Upper lobe of left lung (tissue), 6 donors: ENCODE measurements at regions not wholly inside any gene's neighbourhood (a gene's known extent, or its start where the extent isn't known, plus 50 kb on each side); places are given as distances from the start of the nearest gene placed in this dataset.

Experiments
- ATAC-seq, 2 donors: fragments of 200-7000 bp; cut with Tn5 transposase; one replicate each; pipeline ENCODE4 v1.9.1; 2022; ENCODE audit warnings: mild to moderate bottlenecking in 2 of 2, moderate library complexity in 2 of 2; ENCODE audit not compliant: low FRiP score in 2 of 2
- DNase-seq, 2 donors: peaks; one replicate each; pipeline ENCODE4 v3.0.0-alpha.2; 2019 to 2020
- H3K27ac ChIP-seq, 4 donors: fragments of 200-600 bp; sonication (generic); one replicate each; pipeline ENCODE4 v1.5.1; 2016 to 2019
- H3K27me3 ChIP-seq, 4 donors: fragments of 200-600 bp; sonication (generic); one replicate each; pipeline ENCODE4 v1.5.1; 2017 to 2019
- H3K36me3 ChIP-seq, 4 donors: fragments of 200-600 bp; sonication (generic); one replicate each; pipeline ENCODE4 v1.5.1; 2016 to 2019
- H3K4me1 ChIP-seq, 4 donors: fragments of 200-600 bp; sonication (generic); one replicate each; pipeline ENCODE4 v1.5.1; 2018 to 2019
- H3K4me3 ChIP-seq, 4 donors: fragments of 200-600 bp; sonication (generic); one replicate each; pipeline ENCODE4 v1.5.1; 2017 to 2019; ENCODE audit warnings: mild to moderate bottlenecking in 2 of 4, moderate library complexity in 1 of 4
- H3K9me3 ChIP-seq, 4 donors: fragments of 200-600 bp; sonication (generic); one replicate each; pipeline ENCODE4 v1.5.1; 2018 to 2019
- CTCF ChIP-seq, 6 experiments: fragments of 450-650 bp in 4 of 6; fragments of 200-600 bp in 2 of 6; sonication (generic) in 2 of 6; IDR thresholded peaks; one replicate each; pipeline ENCODE4 v1.5.1; 2016 to 2019; ENCODE audit warnings: antibody characterized with exemption in 6 of 6
- EP300 ChIP-seq, 4 donors: sonication (generic); formaldehyde crosslinking; IDR thresholded peaks; one replicate each; pipeline ENCODE4 v1.5.1; 2017; ENCODE audit warnings: antibody characterized with exemption in 4 of 4, control low read depth in 2 of 4
- POLR2A ChIP-seq, 4 donors: fragments of 450-650 bp; IDR thresholded peaks; one replicate each; pipeline ENCODE4 v1.5.1; 2016 to 2017; ENCODE audit warnings: antibody characterized with exemption in 4 of 4, mild to moderate bottlenecking in 2 of 4
- POLR2AphosphoS5 ChIP-seq, 2 donors: sonication (generic); formaldehyde crosslinking; IDR thresholded peaks; one replicate each; pipeline ENCODE4 v1.5.1; 2017; ENCODE audit warnings: antibody characterized with exemption in 2 of 2
- WGBS, 2 donors: methylation state at CpG; one replicate each; pipeline ENCODE4 v1.1.5; 2017 to 2018; 5-methylcytosine and 5-hydroxymethylcytosine counted together
- donor health status: DM: no; HTN: no; CAD: no; lungs with moderate emphysema.
- donor health status: DM: no; HTN: yes; CAD: no; lungs with severe emphysema.

- H3K27ac ChIP-seq: no peak overlapping the region
- H3K4me3 ChIP-seq: no peak overlapping the region
- 75 to 84% methylated on average over 1 of the region's 1 CpG for WGBS, 2 donors
- H3K36me3 ChIP-seq: no peaks in the 10 kb centered on the region
- H3K9me3 ChIP-seq: no peaks in the 10 kb centered on the region
- DNase-seq (no peak), ATAC-seq (no peak)
- no peaks in the 10 kb centered on the region for H3K4me1 ChIP-seq
- TF ChIP-seq POLR2A (IDR thresholded peaks at IDR 0.05): no peak
- no peak for TF ChIP-seq POLR2AphosphoS5 (IDR thresholded peaks at IDR 0.05)
- no peak for TF ChIP-seq CTCF (IDR thresholded peaks at IDR 0.05)
- no peak for TF ChIP-seq EP300 (IDR thresholded peaks at IDR 0.05)
- H3K27me3 ChIP-seq: no peaks in the 10 kb centered on the region
These were observed 157.1 kb downstream of the HTR1A start for GRCh38 chr5:63805151-63805550.

DNA sequence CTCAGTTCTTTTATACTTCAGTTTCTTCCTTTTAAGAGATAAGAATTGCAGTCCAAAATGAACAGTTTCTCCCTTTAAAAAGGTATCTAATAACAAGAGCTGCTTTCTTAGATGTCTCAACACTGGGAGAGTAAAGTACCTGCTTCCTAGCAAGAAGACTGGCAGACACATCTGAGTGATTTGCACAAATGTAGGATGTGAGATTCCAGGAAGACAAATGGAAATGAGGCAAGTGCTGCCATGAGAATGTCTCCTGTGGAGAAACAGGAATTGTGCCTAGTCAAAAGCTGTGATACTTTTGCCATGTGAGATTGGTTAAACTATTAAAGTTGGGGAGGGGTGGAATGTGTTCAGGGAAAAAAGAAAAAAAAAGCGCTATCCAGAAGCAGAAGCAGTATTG is 159.1 kb downstream of the HTR1A start:
- Histone ChIP-seq H3K36me3 (no peaks in the 10 kb centered on the region), H3K4me3 (no peak overlapping the region), H3K27me3 (no peaks in the 10 kb centered on the region), H3K9me3 (no peaks in the 10 kb centered on the region), H3K4me1 (no peaks in the 10 kb centered on the region), H3K27ac (no peak overlapping the region)
- TF ChIP-seq EP300 (IDR thresholded peaks at IDR 0.05): no peak
- DNase-seq (no peak), ATAC-seq (no peak)
- 73 to 83% methylated on average over 1 of the region's 1 CpG for WGBS, 2 donors

GRCh38 chr5:63794979-63795378 is 167.3 kb downstream of the HTR1A start:
- Histone ChIP-seq H3K4me3 (no peak overlapping the region), H3K9me3 (peaks cover 0 to 12% (median 4%) of the 10 kb centered on the region in 4 donors), H3K27ac (no peak overlapping the region), H3K27me3 (no peaks in the 10 kb centered on the region), H3K4me1 (no peaks in the 10 kb centered on the region), H3K36me3 (no peaks in the 10 kb centered on the region)
- no peak for DNase-seq
- no peak for TF ChIP-seq POLR2A (IDR thresholded peaks at IDR 0.05)
- no peak for TF ChIP-seq CTCF (IDR thresholded peaks at IDR 0.05)
- no peak for TF ChIP-seq POLR2AphosphoS5 (IDR thresholded peaks at IDR 0.05)
- no peak for TF ChIP-seq EP300 (IDR thresholded peaks at IDR 0.05)
- no peak for ATAC-seq
- 55 to 62% methylated on average over 1 to 2 of the region's 2 CpGs for WGBS, 2 donors

- H3K36me3 ChIP-seq: no peaks in the 10 kb centered on the region
- peaks cover 0 to 12% (median 4%) of the 10 kb centered on the region in 4 donors for H3K9me3 ChIP-seq
- no peak overlapping the region for H3K4me3 ChIP-seq
- no peak overlapping the region for H3K27ac ChIP-seq
- no peak for DNase-seq
- no peaks in the 10 kb centered on the region for H3K4me1 ChIP-seq
- ATAC-seq: no peak
- no peaks in the 10 kb centered on the region for H3K27me3 ChIP-seq
- no peak for TF ChIP-seq EP300 (IDR thresholded peaks at IDR 0.05)
- TF ChIP-seq POLR2A (IDR thresholded peaks at IDR 0.05): no peak
- no peak for TF ChIP-seq CTCF (IDR thresholded peaks at IDR 0.05)
- TF ChIP-seq POLR2AphosphoS5 (IDR thresholded peaks at IDR 0.05): no peak
These were observed 167.9 kb downstream of the HTR1A start for GRCh38 chr5:63794296-63794695.

- no peak for ATAC-seq
- DNase-seq: no peak
- Histone ChIP-seq H3K36me3 (no peaks in the 10 kb centered on the region), H3K9me3 (no peaks in the 10 kb centered on the region), H3K27me3 (no peaks in the 10 kb centered on the region), H3K4me3 (no peak overlapping the region), H3K27ac (no peak overlapping the region), H3K4me1 (no peaks in the 10 kb centered on the region)
- TF ChIP-seq POLR2A (IDR thresholded peaks at IDR 0.05) (no peak), EP300 (IDR thresholded peaks at IDR 0.05) (no peak), CTCF (IDR thresholded peaks at IDR 0.05) (no peak)
- 96 to 100% methylated on average over 1 of the region's 1 CpG for WGBS, 2 donors
These were observed 187.3 kb downstream of the HTR1A start for GRCh38 chr5:63774939-63775338.
